ENCODE measurements at regions not wholly inside any gene's neighbourhood (a gene's known extent, or its start where the extent isn't known, plus 50 kb on each side); places are given as distances from the start of the nearest gene placed in this dataset.

DNA sequence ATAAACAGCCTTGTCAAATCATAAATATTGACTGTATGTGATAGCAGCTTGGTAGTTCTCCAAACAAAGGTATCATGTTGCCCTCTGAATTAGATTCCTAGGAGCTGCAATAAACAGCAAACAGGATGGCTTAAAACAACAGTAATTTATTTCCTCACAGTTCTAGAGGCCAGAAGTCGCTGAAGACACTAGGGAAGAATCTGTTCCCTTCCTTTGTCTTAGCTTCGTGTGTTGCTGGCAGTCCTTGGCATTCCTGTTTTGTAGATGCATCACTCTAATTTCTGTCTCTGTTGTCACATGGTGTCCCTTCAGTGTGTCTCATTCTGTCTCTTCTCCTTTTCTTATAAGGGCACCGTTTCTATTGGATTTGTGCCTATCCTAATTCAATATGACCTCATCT lies 679.3 kb downstream of the OTOL1 start:
- intact Hi-C loops (cut with micrococcal nuclease): no loop called here

- intact Hi-C loops (cut with micrococcal nuclease): no loop called here
Observed at GRCh38 chr3:162183440-162183839, 686.8 kb downstream of the OTOL1 start.

DNA sequence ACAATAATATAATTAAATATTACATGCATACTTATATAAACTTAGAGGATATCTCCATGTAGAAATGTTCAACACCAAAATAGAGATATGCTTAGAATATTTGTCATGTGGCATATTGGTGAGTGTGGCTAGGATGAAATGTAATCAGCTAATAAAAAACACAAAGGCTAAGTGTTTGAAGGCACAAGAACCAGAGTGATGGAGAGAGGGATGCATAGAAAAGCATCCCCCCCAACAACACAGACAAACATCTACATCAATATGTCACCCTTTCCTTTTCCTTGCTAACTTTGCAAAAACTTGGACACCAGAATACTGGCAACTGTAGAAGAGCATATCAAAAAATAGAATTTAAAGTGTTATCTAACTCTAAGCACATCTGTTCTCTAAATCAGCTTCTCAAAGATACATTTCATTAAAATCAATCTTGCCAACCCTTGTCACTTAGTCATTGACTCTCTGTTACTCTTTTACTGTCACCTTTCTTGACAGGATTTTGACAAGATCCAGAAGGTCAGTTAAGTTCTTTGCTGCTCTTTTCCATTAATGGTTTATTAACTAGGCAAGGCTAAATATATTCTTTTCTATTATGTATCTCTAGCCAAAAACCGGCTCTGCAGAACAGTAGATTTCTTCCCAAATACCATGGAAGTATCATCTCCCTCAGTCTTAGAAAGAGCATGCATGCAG lies 695.9 kb downstream of the OTOL1 start:
- intact Hi-C loops (cut with micrococcal nuclease): no loop called here

- intact Hi-C loops (cut with micrococcal nuclease): no loop called here
Observed at GRCh38 chr3:162193148-162194095, 696.8 kb downstream of the OTOL1 start.

GRCh38 chr3:162195147-162195546 lies 698.5 kb downstream of the OTOL1 start:
- intact Hi-C loops (cut with micrococcal nuclease): no loop called here

DNA sequence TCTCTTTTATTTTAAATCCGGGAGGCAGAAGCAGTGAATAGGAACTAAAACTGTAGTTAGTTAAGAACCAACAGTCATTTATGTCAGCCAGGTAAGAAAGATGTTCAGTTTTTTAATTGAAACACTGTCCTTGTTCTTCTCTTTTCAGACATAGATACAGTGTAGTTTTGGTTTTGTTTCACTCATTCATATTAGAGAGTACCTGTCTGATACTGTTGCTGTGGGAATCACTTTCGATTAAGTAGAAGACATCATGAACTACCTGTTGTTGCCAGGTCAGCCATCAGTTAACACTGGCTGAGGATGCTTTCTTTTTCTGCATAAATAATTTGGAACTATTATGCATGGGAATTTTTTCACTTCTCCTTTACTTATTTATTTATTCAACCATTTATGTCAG lies 700.4 kb downstream of the OTOL1 start:
- intact Hi-C loops (cut with micrococcal nuclease): no loop called here

DNA sequence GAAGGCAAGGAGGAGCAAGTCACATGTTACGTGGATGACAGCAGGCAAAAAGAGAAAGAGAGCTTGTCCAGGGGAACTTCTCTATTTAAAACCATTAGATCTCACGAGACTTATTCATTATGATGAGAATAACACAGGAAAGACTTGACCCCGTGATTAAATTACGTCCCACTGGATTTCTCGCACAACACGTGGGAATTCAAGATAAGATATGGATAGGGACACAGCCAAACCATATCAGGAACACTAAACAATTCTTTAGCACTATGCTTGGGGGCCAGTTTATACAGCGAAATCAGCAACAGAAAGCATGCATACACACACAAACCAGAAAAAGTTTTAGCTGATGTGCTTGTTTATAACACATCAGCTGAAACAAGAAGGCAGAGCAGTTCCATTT lies 704.2 kb downstream of the OTOL1 start:
- intact Hi-C loops (cut with micrococcal nuclease): no loop called here

DNA sequence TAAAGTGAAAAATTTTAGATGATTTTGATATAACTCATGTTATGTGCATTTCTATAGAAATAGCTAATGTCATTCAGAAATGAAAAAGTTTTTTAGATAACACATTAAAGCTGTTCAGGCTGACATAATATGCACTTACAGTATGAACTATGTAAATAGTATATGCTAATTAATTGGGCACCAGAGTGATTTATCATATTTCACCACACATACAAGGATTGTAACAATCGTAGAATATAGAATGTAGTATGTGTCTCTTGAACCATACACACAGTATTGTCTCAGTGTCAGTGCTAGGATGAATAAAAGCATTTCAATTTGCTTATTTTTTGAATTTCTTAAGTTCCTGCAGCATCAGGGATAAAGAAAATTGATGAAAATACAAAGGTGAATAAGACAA lies 710.0 kb downstream of the OTOL1 start:
- intact Hi-C loops (cut with micrococcal nuclease): no loop called here

DNA sequence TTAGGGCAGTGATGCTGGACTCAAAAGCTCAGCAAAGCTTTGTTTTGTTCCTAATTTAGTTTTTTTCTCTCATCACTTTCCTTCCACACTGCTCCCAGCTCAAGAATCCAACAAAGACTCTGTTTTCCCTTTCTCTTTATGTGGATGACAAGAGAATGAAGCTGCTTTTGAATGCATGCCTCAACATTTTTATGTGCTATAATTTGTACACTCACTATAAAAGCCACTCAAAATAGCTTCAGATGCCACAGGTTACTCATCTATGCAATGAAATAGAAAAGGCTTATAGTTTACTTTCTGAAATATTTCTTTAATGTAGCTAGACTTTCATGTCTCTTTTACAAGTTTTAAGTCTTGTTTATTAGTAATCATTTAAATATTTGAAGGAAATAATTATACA lies 714.9 kb downstream of the OTOL1 start:
- intact Hi-C loops (cut with micrococcal nuclease): no loop called here

GRCh38 chr3:162213196-162213595 lies 716.6 kb downstream of the OTOL1 start:
- intact Hi-C loops (cut with micrococcal nuclease): no loop called here

DNA sequence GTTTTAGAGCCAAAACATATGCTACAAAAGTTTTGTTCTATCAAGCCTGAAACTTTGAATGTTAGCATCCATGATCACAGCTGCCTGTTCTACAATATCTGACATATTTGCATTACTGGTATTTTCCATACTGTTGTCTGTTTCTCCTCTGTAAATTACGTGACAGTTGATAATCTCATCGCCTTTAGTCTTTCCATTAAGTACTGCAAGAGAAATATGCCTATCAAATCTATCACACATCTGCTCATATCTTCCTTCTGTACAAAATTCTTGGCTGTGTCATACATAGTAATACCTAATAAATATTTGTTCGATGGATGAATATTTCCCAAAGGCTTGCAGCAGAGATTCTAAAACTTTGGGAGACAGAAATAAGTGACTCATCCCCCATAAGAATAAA lies 717.3 kb downstream of the OTOL1 start:
- intact Hi-C loops (cut with micrococcal nuclease): no loop called here

DNA sequence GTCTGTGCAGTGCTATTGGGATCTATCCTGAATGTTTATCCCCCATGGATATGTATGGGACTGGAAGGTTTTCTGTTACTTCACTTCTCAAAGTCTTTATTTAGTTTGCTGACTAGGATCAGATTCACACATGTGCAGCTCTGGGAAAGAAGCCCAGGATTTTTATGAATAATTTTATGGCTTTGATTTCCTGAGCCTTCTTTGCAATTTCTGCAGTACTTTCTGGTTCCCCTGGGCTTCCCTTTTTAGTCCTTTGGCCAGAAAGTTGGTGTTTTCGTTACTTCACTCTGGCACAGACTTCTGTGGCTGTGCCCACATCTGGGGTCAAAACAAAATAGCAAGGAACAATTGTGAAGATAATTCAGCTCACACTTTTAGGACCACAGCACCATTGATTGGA lies 721.0 kb downstream of the OTOL1 start:
- intact Hi-C loops (cut with micrococcal nuclease): no loop called here

DNA sequence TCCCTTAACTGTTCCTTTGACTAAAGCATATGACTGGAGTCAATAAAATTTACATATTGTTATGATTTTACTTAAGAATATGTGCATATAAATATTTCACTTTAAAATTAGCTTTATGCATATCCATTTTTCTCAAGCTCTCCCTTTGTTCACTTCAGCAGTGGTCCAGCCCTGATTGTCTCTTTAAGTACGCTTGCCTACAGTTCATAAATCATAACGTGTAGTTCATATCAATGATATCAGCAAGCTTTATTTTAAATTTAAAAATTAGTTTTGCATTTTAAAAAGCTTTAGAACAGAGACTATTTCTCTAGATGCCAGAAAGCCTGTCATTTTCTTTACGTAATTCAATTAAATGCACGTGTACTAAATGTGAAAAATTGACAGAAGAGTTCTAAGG lies 721.9 kb downstream of the OTOL1 start:
- intact Hi-C loops (cut with micrococcal nuclease): no loop called here

DNA sequence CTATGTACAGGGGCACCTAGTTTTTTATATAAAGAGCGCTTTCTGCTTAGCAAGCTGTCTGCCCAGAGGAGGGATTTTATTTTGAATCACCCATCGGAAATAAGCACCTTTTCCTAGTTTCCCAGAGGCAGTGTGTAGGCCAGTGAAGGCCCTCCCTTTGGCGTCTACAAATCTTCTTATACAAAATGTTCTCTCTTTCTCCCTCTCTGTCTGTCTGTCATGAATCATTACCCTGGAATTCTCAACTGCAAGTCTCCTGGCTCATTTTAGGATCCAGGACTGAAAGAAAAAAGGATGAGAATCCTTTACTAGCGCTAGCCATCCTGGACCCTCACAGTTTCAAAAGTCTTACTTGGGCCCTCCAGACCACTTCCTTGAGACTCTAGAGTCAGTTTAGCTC lies 728.1 kb downstream of the OTOL1 start:
- intact Hi-C loops (cut with micrococcal nuclease): no loop called here

GRCh38 chr3:162236949-162237348 lies 740.3 kb downstream of the OTOL1 start:
- intact Hi-C loops (cut with micrococcal nuclease): no loop called here

DNA sequence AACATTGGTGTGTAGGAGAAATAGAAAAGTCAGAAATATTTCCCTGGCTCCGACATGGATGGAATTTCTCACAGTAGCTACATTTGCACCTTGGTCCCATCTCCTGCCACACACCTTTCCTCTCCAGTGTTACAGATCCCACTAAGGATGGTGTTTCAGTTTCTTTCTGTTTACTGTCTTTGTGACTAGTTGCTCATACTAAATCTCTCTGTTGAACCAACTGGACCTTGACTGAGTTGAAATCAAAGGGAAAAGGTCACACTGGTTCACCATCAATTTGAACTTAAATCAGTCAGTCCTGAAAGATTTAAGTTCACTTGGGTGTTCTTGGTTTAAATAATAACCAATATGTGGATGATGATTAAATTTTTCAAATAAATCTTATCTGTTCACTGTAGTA lies 754.2 kb downstream of the OTOL1 start:
- intact Hi-C loops (cut with micrococcal nuclease): no loop called here

GRCh38 chr3:162262129-162262528 lies 765.5 kb downstream of the OTOL1 start:
- intact Hi-C loops (cut with micrococcal nuclease): no loop called here

GRCh38 chr3:162263596-162263995 lies 767.0 kb downstream of the OTOL1 start:
- intact Hi-C loops (cut with micrococcal nuclease): no loop called here

- intact Hi-C loops (cut with micrococcal nuclease): no loop called here
Observed at GRCh38 chr3:162269636-162270458, 773.2 kb downstream of the OTOL1 start.

DNA sequence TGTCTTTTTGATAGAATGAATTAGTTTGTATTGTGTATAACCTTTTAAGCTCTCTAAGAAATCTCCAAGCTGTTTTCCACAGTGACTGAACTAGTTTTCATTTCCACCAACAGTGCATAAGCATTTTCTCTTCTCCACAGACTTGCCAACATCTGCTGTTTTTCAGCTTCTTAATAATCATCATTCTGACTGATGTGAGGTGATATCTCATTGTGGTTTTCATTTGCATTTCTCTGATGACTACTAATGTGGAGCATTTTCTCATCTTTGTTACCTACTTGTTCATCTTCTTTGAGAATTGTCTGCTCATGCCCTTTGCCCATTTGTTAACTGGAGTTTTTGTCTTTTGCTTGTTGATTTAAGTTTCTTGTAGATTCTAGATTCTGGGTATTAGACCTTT lies 777.5 kb downstream of the OTOL1 start:
- intact Hi-C loops (cut with micrococcal nuclease): no loop called here

- intact Hi-C loops (cut with micrococcal nuclease): no loop called here
Observed at GRCh38 chr3:162278834-162279233, 782.2 kb downstream of the OTOL1 start.

DNA sequence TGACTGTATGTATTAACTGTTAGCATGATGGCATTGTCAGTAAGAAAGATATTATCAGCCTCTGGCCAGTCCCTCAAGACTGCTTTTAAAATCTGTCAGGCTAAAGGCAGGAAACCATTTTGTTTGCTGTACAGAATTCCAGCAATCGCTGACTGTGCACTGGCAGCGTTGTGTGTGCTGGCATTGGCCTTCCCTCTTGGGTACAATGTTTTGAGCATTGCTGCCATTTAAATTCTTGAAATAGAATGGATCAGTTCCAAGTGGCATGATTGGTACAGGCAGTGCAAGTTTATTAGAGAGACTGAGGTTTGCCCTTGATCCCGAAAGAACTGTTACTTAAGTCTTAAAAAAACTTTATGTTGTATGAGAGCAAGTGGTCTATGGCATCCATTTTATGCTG lies 788.7 kb downstream of the OTOL1 start:
- intact Hi-C loops (cut with micrococcal nuclease): no loop called here

Data from T-helper 2 cell treated with Interferon-gamma antibody and Interleukin-4, amounts not matched to agents 100 ng/mL and 5 ng/mL, for 36 hours (primary cell).